HUES48 (cell line): ENCODE measurements at regions not wholly inside any gene's neighbourhood (a gene's known extent, or its start where the extent isn't known, plus 50 kb on each side); places are given as distances from the start of the nearest gene placed in this dataset.
"Not testable (repeated sequence)": the region's sequence is repeated elsewhere in the genome, so short reads cannot be mapped to it uniquely, and the experiment has no call there.

Experiments
- H3K27ac ChIP-seq: one replicate; pipeline ENCODE4 v1.7.0; 2013; ENCODE audit warnings: low read depth, low read length, inconsistent platforms
- H3K27me3 ChIP-seq: 2 replicates; pipeline ENCODE4 v1.6.1; 2013; ENCODE audit warnings: mild to moderate bottlenecking, low read length; ENCODE audit not compliant: control insufficient read depth, insufficient read depth
- H3K36me3 ChIP-seq: 2 replicates; pipeline ENCODE4 v1.6.1; 2013; ENCODE audit warnings: low read length; ENCODE audit not compliant: control insufficient read depth, insufficient read depth
- H3K4me1 ChIP-seq: 2 replicates; pipeline ENCODE4 v1.6.1; 2013; ENCODE audit warnings: mild to moderate bottlenecking, low read length; ENCODE audit not compliant: control insufficient read depth, insufficient read depth
- H3K4me3 ChIP-seq: 2 replicates; pipeline ENCODE4 v1.5.1; 2013; ENCODE audit warnings: mild to moderate bottlenecking, low read depth, low read length
- H3K9ac ChIP-seq: 2 replicates; pipeline ENCODE4 v1.6.1; 2013; ENCODE audit warnings: mild to moderate bottlenecking, low read depth, low read length, moderate library complexity
- H3K9me3 ChIP-seq: 2 replicates; pipeline ENCODE4 v1.6.1; 2013; ENCODE audit warnings: low read length; ENCODE audit not compliant: control insufficient read depth, insufficient read depth

- not testable (repeated sequence) for H3K9me3 ChIP-seq, H3K27me3 ChIP-seq, H3K27ac ChIP-seq, H3K4me3 ChIP-seq, H3K9ac ChIP-seq, H3K36me3 ChIP-seq
- peaks cover 11% of the 10 kb centered on the region; the same call in 1 of the 2 replicates for H3K4me1 ChIP-seq
These were observed 114.8 kb upstream of the GNAI1 start for GRCh38 chr7:80019809-80020207.

GRCh38 chr7:80018941-80019808, 115.5 kb upstream of the GNAI1 start:
- H3K27ac ChIP-seq, result no peak overlapping the region
- H3K36me3 ChIP-seq, result no peaks in the 10 kb centered on the region
- no peaks in the 10 kb centered on the region for H3K9me3 ChIP-seq
- no peak overlapping the region for H3K9ac ChIP-seq
- H3K4me3 ChIP-seq, result no peak overlapping the region
- H3K27me3 ChIP-seq, result no peaks in the 10 kb centered on the region
- peaks cover 17% of the 10 kb centered on the region; the same call in 1 of the 2 replicates for H3K4me1 ChIP-seq

- no peak overlapping the region for H3K9ac ChIP-seq
- no peaks in the 10 kb centered on the region for H3K9me3 ChIP-seq
- no peaks in the 10 kb centered on the region for H3K27me3 ChIP-seq
- no peaks in the 10 kb centered on the region for H3K36me3 ChIP-seq
- no peak overlapping the region for H3K27ac ChIP-seq
- H3K4me3 ChIP-seq, result no peak overlapping the region
- H3K4me1 ChIP-seq, result peaks cover 25% of the 10 kb centered on the region; the same call in 1 of the 2 replicates
These were observed 117.4 kb upstream of the GNAI1 start for GRCh38 chr7:80017101-80017698.

GRCh38 chr7:80014511-80014910, 120.1 kb upstream of the GNAI1 start:
- H3K9ac ChIP-seq, result no peak overlapping the region
- no peaks in the 10 kb centered on the region for H3K27me3 ChIP-seq
- H3K36me3 ChIP-seq, result no peaks in the 10 kb centered on the region
- H3K4me3 ChIP-seq, result no peak overlapping the region
- no peaks in the 10 kb centered on the region for H3K9me3 ChIP-seq
- H3K4me1 ChIP-seq, result peaks cover 25% of the 10 kb centered on the region; the same call in 1 of the 2 replicates
- H3K27ac ChIP-seq, result peak overlapping the region; percentile 68

- no peaks in the 10 kb centered on the region for H3K4me1 ChIP-seq
- no peaks in the 10 kb centered on the region for H3K36me3 ChIP-seq
- no peak overlapping the region for H3K27ac ChIP-seq
- H3K4me3 ChIP-seq, result no peak overlapping the region
- no peaks in the 10 kb centered on the region for H3K9me3 ChIP-seq
- no peak overlapping the region for H3K9ac ChIP-seq
- no peaks in the 10 kb centered on the region for H3K27me3 ChIP-seq
These were observed 126.6 kb upstream of the GNAI1 start for GRCh38 chr7:80008039-80008438.

- no peaks in the 10 kb centered on the region for H3K9me3 ChIP-seq
- no peaks in the 10 kb centered on the region for H3K36me3 ChIP-seq
- H3K9ac ChIP-seq, result no peak overlapping the region
- H3K27ac ChIP-seq, result no peak overlapping the region
- H3K4me1 ChIP-seq, result no peaks in the 10 kb centered on the region
- H3K4me3 ChIP-seq, result no peak overlapping the region
- H3K27me3 ChIP-seq, result no peaks in the 10 kb centered on the region
These were observed 131.8 kb upstream of the GNAI1 start for GRCh38 chr7:80002865-80003264.

- Histone ChIP-seq H3K4me3 (no peak overlapping the region), H3K36me3 (no peaks in the 10 kb centered on the region), H3K27me3 (no peaks in the 10 kb centered on the region), H3K27ac (no peak overlapping the region), H3K9me3 (no peaks in the 10 kb centered on the region), H3K9ac (no peak overlapping the region), H3K4me1 (no peaks in the 10 kb centered on the region)
These were observed 136.3 kb upstream of the GNAI1 start for GRCh38 chr7:79998363-79998762.

- Histone ChIP-seq H3K27ac (no peak overlapping the region), H3K36me3 (no peaks in the 10 kb centered on the region), H3K9me3 (no peaks in the 10 kb centered on the region), H3K4me1 (no peaks in the 10 kb centered on the region), H3K27me3 (no peaks in the 10 kb centered on the region), H3K9ac (no peak overlapping the region), H3K4me3 (no peak overlapping the region)
These were observed 137.3 kb upstream of the GNAI1 start for GRCh38 chr7:79997345-79997744.

- not testable (repeated sequence) for H3K27me3 ChIP-seq, H3K4me3 ChIP-seq, H3K4me1 ChIP-seq, H3K36me3 ChIP-seq, H3K27ac ChIP-seq, H3K9ac ChIP-seq, H3K9me3 ChIP-seq
These were observed 138.9 kb upstream of the GNAI1 start for GRCh38 chr7:79995741-79996140.

- H3K4me1 ChIP-seq, result no peaks in the 10 kb centered on the region
- no peak overlapping the region for H3K4me3 ChIP-seq
- no peak overlapping the region for H3K9ac ChIP-seq
- H3K27ac ChIP-seq, result no peak overlapping the region
- H3K27me3 ChIP-seq, result no peaks in the 10 kb centered on the region
- H3K9me3 ChIP-seq, result no peaks in the 10 kb centered on the region
- no peaks in the 10 kb centered on the region for H3K36me3 ChIP-seq
These were observed 146.0 kb upstream of the GNAI1 start for GRCh38 chr7:79988653-79989052.

- Histone ChIP-seq H3K9ac (no peak overlapping the region), H3K27ac (no peak overlapping the region), H3K36me3 (no peaks in the 10 kb centered on the region)
These were observed 150.4 kb upstream of the GNAI1 start for GRCh38 chr7:79984210-79984609.

More at GRCh38 chr7:79984210-79984609, 150.4 kb upstream of the GNAI1 start:
- Histone ChIP-seq H3K27me3 (no peaks in the 10 kb centered on the region), H3K4me1 (no peaks in the 10 kb centered on the region), H3K4me3 (no peak overlapping the region), H3K9me3 (no peaks in the 10 kb centered on the region)
